ENCODE measurements at regions not wholly inside any gene's neighbourhood (a gene's known extent, or its start where the extent isn't known, plus 50 kb on each side); places are given as distances from the start of the nearest gene placed in this dataset.

- no peaks in the 10 kb centered on the region for H3K36me3 ChIP-seq (replicated peaks in 1 of 2)
- no peak overlapping the region for H3K4me3 ChIP-seq
- 66 to 74% (median 72%) methylated on average over 3 of the region's 3 CpGs for WGBS, 4 donors
- DNase-seq, result no peak
- no peaks in the 10 kb centered on the region for H3K27me3 ChIP-seq
- no peaks in the 10 kb centered on the region for H3K4me1 ChIP-seq (replicated peaks in 1 of 2)
- no peaks in the 10 kb centered on the region for H3K9me3 ChIP-seq (replicated peaks in 1 of 3)
- H3K27ac ChIP-seq, result no peak overlapping the region
- intact Hi-C loops (cut with DNase I), result no loop called here
- TF ChIP-seq POLR2A (IDR thresholded peaks at IDR 0.05), result no peak
- TF ChIP-seq CTCF (IDR thresholded peaks at IDR 0.05), result no peak
Observed at GRCh38 chr11:79592824-79593223, 152.0 kb upstream of the TENM4 start.

- Histone ChIP-seq H3K4me3 (no peak overlapping the region), H3K27me3 (no peaks in the 10 kb centered on the region), H3K27ac (no peak overlapping the region), H3K36me3 (replicated peaks in 1 of 2) (no peaks in the 10 kb centered on the region), H3K9me3 (replicated peaks in 1 of 3) (no peaks in the 10 kb centered on the region), H3K4me1 (replicated peaks in 1 of 2) (no peaks in the 10 kb centered on the region)
- 40 to 49% (median 46%) methylated on average over 4 of the region's 4 CpGs for WGBS, 4 donors
- no peak for DNase-seq
- intact Hi-C loops (cut with DNase I), result no loop called here
- TF ChIP-seq CTCF (IDR thresholded peaks at IDR 0.05) (no peak), POLR2A (IDR thresholded peaks at IDR 0.05) (no peak)
Observed at GRCh38 chr11:79592406-79592805, 151.6 kb upstream of the TENM4 start.

GRCh38 chr11:79582434-79582833, 141.6 kb upstream of the TENM4 start:
- intact Hi-C loops (cut with DNase I), result no loop called here
- no peak for DNase-seq
- Histone ChIP-seq H3K36me3 (replicated peaks in 1 of 2) (no peaks in the 10 kb centered on the region), H3K4me1 (replicated peaks in 1 of 2) (no peaks in the 10 kb centered on the region), H3K9me3 (replicated peaks in 1 of 3) (no peaks in the 10 kb centered on the region), H3K27me3 (no peaks in the 10 kb centered on the region), H3K4me3 (no peak overlapping the region), H3K27ac (no peak overlapping the region)
- TF ChIP-seq CTCF (IDR thresholded peaks at IDR 0.05), result no peak
- WGBS, 4 donors, result 56 to 63% (median 59%) methylated on average over 4 of the region's 4 CpGs

- 68 to 80% (median 75%) methylated on average over 2 of the region's 2 CpGs for WGBS, 4 donors
- no peak for DNase-seq
- Histone ChIP-seq H3K27me3 (no peaks in the 10 kb centered on the region), H3K36me3 (replicated peaks in 1 of 2) (no peaks in the 10 kb centered on the region), H3K9me3 (replicated peaks in 1 of 3) (no peaks in the 10 kb centered on the region), H3K27ac (no peak overlapping the region), H3K4me3 (no peak overlapping the region), H3K4me1 (replicated peaks in 1 of 2) (no peaks in the 10 kb centered on the region)
- intact Hi-C loops (cut with DNase I), result no loop called here
- TF ChIP-seq CTCF (IDR thresholded peaks at IDR 0.05) (no peak), POLR2A (IDR thresholded peaks at IDR 0.05) (no peak)
Observed at GRCh38 chr11:79579063-79579462, 138.2 kb upstream of the TENM4 start.

All from adrenal gland (tissue), 9 donors.